Activated T-helper 1 cell treated with Interleukin-2 at 50 U/mL for 16 hours (primary cell): ENCODE measurements at regions not wholly inside any gene's neighbourhood (a gene's known extent, or its start where the extent isn't known, plus 50 kb on each side); places are given as distances from the start of the nearest gene placed in this dataset.

ENCODE experiments used
- DNase-seq: peaks from one replicate; pipeline ENCODE4 v3.0.0-alpha.2; 2020; ENCODE audit warnings: low read depth

DNA sequence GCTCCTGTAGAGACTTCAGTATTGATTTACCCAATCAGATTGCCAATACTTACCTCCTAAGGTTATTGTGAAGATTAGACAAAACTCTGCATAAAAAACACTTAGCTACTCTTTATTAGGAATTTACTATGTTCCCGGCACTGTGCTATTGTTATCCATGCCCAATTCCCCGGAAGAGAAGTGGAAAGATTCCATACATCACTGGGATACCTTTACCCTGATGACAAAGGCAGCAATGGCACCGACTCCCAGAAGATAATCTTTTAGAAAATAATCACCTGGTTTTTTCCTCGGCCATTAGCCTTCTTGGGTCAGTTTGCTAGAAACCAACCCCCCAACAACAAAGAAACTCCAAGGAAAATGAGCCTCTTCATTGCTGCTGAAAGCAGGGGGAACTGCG lies 226.0 kb downstream of the SNX18 start:
- no peak for DNase-seq

DNA sequence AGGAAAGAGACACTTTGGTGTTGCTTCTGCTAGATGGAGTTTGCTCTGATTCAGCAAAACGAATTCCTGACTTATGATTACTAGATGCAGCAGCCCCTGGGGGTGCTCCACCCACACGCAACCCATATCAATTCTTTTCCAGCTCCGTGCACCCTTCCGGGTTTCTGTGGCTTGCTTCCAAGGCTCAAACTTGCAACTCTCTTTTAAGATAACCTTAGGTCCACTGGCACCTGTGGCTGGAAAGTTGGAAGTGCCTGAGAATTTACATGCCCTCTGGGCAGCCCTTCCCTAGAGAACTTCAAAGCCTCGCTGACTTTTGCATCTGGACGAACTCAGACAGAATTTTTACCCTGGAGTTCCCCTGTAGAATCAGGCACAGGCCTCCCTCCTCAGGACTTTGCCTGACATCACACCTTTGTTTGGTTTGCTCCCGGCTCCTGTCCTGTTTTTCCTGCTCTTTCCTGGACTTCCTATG lies 224.9 kb downstream of the SNX18 start:
- no peak for DNase-seq

DNA sequence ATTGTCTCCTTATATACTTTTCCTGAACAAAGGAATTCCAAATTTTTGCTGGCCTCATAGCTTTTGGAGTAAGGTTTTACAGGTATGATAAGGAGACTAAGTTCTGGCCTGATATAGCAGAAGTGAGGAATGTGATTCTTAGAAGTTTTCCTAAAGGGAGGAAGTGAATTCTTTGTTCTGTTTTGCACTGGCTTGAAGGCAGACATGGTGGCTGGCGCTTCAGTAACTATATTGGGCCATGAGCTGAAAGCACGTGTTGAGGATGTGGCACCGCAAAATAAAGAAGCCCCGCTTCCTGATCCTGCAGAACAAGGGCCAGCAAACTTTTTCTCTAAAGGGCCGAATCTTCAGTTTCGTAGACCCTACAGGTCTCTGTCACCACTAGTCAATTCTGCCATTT lies 224.2 kb downstream of the SNX18 start:
- no peak for DNase-seq

DNA sequence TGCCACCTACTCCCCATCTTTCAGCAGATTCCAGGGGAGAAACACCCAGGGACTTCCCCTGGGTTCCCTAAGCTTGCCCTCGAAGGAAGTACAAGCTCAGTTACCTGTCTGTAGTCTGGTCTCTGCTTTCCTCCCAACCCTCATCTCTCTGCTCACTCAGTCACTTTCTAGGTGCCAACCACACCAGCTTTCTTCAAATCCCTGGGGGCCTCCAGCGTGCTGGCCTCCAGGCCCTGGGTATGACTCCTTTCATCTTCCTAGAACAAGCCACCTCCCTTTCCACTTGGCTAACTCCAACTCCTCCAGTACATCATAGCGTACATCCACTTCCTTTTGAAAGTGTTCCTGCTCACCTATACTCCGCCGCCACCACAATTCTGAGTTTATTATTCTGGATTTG lies 222.6 kb downstream of the SNX18 start:
- DNase-seq = no peak

DNA sequence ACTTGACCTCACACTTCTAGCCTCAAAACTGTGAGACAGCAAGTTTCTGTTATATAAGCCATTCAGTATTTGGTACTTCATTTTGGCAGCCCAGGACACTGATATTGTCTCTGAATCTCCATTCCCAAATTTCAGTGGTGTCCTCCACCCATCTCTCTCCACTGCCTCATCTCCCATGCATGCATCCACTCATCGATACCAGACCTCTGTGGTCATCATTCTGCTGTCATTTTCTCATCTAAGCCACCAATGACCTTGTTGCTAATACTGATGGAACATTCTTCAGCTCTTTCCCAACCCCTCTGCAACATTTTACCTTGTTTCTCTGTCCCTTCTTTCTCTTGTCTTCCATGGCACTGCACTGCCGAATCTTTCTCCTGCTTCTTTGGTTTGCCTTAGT lies 221.8 kb downstream of the SNX18 start:
- DNase-seq = no peak

DNA sequence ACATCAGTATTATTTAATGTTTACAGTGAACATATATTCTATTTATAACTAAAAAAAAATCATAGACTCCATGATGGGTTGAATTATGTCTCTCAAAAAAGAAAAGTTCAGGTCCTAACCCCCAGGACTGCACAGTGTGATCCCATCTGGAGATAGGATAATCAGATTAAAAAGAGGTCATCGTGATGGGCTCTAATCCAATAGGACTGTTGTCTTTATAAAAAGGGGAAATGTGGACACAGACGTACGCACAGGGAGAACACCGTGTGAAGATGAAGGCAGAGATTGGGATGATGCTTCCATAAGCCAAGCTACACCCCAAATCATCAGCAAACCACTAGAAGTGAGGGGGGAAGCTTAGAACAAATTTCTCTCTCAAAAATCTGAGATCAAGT lies 221.4 kb downstream of the SNX18 start:
- no peak for DNase-seq

DNA sequence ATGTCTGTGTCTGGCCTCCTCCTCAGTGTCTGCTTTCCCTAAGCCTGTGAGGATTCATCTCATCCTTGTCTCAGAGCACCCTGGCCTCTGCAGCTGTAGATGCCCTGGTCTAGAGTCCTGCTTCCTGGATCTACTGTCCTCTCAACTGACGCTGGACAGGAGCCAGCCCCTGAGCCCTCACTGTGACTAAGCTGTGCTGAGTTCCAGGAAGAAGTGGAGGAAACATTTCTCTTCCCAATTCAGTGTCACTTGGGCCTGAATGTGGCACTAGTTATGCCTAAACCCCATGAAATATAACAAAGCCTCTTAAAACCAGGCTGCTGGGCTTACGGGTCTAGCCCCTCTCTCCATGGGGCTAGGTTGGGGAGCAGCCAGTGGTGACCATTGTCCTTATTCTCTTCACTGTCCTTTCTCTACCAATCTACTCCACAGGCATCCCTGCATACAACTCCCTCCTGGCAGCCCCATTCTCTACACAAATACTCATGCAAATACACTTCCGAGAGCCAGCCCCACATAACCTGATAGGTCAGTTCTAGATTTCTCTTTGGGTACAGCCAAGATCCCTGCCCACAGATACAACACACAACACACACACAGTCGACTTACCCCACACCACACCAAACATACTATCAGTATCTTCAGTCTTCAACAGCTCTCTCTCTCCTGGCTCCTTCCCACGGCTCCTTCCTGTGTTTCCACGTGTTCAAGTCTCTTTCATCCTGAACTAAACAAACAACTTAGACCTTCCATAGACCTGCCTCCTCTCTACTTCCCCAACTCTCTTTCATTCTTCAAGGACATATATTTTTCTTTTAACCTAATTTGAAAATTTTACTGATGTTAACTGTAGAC lies 220.8 kb downstream of the SNX18 start:
- DNase-seq = no peak

DNA sequence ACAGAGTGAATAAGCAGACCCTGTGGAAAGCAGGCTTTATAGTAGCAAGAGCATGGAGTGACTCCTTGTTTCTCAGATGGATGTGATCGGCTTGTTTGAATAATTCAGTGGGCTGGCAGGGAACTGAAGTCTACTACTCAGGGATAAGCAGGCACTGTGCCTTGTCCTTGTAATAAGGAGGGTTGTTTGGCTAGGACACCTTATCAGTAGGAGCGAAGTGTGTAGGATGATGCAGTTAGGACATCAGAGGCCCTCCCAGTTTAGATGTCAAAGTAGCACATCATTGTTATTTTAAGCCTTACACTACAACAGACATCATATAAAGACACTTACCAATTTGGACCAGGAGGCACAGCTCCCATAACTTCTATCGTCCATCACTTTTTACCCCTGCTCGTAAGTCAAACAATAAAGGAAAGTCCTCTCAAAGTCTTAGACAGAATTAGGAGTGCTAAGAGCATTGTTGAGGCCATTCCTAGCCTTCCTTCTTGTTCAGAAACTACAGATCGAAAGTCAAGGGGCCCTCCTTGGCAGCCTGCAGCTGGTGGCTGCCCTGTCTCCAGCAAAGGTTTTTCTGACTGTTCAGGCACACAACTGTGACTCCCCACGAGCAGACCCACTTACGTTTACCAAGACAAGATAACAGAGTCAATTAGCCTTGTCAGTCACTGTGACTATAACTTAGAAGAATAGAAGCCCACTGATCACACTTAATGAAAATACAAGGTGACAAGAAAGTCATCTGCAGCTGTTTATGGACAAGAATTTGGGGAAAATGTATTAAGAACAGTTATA lies 218.6 kb downstream of the SNX18 start:
- no peak for DNase-seq

DNA sequence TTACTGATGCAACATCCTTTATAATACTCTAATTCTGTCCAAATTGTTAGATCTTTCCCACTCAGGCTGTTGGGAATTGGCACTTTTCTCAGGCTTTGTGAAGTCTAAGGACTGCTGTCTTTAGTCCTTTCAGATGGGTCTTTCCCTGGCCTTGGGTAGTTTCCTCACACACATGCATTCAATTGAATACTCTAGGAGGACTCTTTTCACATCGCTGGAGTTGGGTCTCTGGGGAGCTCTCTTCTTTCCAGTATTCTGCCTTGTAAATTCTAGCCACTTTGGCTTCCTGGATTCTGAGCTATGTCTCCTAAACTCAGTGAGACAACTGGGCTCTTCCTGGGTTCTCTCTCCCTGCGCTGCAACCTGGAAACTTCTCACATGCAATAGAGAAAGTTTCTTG lies 215.5 kb downstream of the SNX18 start:
- DNase-seq = no peak

DNA sequence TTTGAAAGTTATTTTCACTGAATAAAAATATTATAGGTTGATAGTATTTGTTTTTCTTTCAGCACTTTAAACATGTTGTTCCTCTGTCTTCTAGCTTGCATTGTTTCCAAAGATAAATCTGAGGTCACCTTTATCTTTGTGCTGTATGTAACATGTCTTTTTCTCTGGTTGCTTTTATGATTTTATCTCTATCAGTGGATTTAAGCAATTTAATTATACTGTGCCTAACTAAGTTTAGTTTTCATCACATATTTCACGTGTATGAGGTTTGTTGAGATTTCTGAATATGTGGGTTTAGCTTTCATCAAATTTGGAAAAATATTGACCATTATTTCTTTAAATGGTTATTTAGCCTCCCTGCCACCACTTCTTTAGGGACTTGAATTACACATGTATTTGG lies 214.5 kb downstream of the SNX18 start:
- no peak for DNase-seq

DNA sequence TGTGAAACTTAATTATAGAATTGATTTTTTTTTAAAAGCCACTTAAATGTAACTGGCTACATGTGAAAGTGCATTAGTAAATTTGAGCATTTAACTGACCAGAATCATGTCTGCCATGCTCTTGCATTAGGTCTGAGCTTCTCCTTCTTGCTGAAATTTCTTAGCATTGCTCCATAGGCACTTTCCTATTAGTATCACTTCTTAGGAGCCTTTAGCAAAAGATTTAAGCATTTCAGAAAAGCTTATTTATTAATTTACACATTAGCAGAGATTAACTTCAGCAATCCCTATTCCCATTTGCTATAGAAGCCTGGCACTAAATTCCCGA lies 211.0 kb downstream of the SNX18 start:
- no peak for DNase-seq

DNA sequence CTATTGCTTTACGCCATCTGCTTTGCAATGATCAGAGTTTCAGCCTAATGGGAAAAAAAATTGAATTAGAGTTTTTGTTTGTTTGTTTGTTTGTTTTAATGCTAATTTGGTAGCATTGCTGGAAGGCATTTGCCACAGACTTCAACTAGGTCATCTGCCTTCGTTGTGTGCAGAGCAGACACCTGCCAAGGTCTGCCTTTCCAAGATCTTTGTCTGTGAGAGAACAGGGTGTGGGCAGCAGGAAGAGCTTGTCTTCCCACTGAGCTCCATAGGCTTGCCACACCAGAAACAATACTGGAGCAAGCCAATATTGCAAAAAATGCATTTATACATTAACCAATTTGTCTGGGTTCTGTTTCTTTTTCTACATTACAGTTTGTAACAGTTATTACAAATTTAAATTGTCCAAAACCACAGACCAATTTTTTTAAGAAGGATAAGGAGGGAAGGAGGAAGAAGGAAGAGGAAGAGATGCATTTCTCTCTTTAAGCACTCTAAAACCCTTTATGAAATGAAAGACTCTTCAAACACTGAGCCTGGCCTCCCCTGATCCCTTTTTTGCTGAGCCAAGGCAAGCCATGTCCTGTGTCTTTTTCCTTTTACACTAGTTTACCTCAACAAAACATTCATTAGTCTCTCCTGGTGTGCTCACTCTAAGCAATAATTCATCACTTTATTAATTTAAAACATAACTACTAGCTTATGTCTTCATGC lies 210.5 kb downstream of the SNX18 start:
- DNase-seq = no peak

DNA sequence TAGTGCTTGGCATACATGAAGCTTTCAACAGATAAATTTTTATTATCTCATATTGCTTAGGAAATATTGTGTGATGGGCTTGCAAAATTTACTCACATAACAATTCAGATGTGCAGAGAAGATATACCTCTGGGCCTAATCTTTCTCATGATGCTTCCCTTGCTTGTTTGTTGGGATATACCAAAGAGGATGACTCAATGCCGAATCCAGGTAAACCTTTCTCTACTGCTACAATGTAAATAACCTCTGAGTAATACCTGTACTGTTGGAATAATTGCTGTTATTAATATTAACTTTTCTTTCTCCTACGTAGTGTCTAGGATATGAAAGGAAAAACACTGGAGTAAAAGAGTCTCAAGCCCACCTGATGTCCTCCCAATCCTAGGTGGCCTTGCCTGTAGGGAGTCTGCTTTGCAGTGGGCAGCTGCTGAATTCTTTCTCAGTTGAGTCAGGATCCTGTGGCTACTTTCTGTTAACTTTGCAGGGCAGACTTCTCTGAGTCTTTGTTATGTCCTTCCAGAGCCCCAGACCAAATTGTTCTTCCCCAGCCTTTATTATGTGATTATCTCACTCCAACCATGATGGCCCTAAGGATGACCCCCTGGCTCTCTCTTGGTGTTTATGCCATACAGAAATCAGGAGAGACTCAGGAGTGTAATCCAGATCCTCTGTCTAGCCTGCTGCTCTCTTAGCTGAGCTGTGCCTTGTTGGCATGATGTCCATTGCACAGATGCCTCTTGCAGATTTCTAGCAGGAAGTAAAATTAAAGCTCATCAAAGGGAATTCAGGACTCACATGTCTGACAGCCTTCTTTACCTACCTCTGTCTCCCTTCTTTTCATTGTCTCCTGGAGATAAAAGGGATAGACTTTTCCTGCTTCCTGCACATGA lies 208.1 kb downstream of the SNX18 start:
- no peak for DNase-seq

DNA sequence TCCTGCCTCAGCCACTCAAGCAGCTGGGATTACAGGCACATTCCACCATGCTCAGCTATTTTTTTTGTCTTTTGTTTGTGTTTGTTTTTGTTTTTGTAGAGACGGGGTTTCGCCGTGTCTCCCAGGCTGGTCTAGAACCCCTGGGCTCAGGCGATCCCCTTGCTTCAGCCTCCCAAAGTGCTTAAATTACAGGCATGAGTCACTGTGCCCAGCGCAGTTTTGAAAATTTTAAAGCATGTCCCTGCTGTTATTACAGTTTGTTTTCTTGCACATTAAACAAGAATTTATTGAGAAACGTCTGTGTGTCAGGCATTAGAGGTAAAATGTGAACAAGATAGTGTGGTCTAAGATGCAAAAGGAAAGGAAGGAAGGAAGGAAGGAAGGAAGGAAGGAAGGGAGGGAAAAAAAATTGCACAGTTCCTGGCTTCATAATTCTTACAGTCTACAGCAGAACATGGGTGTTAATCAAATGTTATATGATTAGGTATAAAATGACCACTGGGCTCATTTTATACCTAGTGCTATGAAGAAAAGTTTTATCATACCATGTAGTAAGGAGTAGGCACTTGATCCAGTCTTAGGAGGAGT lies 205.4 kb downstream of the SNX18 start:
- no peak for DNase-seq

DNA sequence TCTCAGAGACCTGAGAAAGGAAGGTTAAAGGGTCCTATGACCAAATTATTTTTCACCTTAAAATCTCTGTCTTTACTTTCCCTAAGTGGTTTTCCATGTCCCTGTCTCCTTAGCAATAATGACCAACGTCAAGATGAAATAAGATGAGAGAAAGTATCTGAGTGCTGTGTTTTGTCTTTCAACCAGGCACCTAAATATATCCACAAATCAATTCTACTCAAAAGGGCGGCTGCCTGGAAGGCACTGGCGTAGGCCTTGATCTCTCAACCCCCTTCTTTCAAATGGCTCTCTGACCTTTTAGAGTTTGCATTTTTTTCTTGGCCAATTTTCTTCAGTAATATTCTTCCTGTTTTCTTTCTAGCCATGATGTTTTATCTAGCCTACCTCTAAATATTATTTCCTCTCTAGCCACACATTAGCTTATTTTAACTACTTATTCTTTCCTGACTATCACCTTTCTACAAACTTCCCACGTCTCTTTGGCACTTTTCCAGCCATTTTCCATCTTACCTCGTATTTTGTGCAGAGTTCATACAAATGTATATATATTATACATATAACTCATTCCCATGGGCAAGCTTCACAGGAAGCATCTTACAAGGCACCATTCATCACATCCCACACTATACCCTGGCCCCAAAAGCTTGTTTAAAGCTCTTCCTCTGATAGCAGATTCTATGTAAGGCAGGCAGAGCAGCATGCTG lies 204.5 kb downstream of the SNX18 start:
- DNase-seq = no peak

DNA sequence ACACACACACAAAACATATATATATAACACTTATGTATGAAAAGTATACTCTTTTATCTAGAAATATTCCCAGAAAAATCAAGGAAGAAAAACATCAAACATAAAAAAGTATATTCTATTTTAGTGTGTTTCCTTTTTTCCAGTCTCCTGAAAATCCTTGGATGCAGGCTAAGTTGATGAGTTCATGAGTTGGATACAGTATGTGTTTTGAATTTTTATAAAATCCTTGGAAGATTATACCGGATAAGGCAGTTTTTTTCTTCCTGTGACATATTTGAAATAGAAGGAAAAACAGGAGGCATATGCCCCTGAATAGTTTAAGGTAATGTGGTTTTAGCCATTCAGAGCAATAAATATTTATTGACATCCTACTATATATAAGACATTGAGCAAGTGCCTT lies 203.6 kb downstream of the SNX18 start:
- DNase-seq = no peak

DNA sequence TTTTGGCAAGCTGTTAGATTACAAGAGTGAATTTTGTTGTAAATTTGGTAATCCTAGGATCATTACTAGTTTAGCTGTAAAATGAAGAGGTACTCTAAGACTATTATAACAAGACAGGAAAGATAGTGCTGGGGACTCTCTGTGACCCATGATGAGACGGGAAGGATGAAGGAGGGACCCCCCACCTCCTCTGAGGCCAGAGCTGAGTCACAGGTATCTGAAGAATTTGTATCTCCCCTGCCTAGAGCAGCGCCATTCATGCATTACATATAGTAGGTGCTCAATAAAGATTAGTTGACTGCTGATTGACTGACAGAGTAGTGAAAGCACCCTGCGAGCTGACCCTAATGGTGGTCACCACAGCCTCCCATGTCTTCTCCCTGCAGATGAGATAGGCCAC lies 202.8 kb downstream of the SNX18 start:
- no peak for DNase-seq

DNA sequence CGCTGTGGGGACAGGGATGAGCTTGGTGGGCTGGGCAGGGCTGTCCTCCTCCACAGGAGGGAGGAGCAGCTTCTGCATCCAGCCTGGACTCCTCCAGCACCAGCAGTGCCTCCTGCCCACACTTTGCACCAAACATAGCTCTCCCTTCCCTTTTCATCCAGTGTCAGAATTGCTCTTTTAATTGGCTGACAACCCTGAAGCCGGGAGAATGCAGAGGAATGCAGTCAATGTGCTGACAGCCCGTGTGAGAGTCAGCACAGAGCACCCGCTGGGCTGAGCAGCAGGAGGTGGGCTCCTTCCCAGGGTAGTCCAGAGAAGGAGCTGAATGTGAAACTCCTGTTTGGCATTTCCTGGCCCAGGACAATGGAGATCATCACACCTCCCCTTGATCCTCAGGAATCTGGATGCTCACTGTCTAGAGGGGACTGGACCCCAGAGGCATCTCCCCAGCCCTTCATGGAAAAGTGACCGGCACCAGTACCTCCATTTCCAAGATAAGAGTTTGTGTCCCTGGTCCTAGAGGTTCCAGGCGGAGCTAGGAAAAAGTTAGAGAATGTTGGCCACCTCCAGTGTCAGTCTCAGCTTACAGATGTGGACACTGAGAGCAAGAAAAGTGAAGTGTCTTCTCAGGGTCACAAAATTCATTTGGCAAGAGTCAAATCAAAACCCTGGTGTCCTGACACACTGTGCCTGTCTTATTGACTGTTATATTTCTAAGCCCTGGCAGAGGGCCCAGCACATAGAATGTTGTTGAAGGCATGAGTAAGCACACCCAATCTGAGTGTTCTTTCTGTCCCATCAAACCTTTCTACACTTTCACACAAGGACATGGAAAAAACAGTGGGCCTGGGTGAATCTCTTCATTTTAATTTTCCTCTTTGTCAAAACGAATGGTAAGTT lies 202.1 kb downstream of the SNX18 start:
- DNase-seq = no peak

DNA sequence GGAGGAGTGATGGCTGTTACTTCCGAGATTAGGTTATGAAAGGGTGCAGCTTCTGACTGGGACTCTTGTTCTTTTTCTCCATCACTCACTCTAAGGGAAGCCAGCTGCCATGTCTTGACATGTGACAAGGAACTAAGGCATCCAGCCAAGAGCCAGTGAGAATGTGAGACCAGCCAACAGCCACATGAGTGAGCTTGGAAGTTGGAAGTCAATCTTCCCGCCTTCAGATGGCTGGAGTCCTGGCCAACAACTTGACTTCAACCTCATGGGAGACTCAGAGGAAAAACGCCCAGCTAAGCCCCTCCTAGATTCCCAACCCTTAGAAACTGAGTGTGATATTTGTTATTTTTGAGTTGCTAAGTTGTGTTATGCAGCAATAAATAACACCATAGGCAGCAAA lies 201.1 kb downstream of the SNX18 start:
- no peak for DNase-seq

DNA sequence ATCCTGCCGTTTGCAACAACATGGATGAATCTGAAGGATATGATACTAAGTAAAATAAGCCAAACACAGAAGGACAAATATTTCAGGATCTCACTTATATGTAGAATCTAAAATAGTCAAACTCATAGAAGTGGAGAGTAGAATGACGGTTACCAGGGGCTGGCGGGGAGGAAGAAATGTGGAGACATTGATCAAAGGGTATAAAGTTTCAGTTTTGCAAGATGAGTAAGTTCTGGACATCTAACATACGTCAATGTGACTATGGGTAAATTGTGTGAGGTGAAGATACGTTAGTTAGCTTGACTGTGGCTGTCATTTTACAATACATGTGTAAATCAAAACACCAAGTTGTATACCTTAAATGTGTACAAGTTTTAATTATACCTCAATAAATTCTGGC lies 200.3 kb downstream of the SNX18 start:
- no peak for DNase-seq
